Activated T-cell treated with anti-CD3 and anti-CD28 coated beads for 1 hour (primary cell): ENCODE measurements at regions not wholly inside any gene's neighbourhood (a gene's known extent, or its start where the extent isn't known, plus 50 kb on each side); places are given as distances from the start of the nearest gene placed in this dataset.

Experiments
- DNase-seq: peaks from one replicate; pipeline ENCODE4 v3.0.0-alpha.2; 2020; ENCODE audit warnings: low read depth

DNA sequence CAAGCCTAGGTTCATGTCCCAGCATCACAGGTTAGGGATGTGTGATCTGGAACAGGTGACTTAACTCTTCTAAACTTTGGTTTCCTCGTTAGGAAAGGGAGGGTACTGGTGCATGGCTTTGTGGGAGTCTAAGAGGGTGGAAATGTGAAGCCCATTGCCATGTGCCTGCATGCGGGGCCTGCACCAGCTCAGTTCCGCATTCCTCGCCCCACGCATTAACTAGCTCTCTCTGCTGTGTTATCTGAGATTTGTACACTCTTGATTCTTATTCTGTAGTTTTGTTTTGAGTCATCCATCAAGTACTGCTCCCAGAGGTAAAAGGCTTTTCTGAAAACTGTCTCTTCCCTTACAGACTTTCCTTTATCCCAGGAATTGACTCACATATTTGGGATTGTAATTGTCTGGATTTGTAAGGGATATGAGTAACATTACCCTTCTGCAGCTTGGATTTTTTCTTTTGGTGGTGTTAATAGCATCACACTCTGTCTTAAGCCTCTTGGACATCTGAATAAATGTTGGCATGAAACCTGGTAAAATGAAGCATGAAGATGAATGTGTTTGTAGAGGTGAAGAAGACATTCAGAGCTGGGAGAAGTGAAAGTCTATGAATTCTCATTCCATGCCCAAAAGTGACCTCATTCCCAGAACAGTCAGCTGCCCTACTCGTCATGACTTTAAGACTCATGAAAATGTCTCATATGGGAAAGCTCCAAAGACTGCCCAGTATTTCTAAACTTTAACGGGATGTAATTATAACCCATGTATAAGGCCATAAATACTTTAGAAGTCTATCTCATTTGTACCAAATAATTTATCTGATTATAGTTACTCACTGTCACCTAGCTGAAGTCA, 357.3 kb downstream of the FOXA2 start:
- DNase-seq, result no peak

DNA sequence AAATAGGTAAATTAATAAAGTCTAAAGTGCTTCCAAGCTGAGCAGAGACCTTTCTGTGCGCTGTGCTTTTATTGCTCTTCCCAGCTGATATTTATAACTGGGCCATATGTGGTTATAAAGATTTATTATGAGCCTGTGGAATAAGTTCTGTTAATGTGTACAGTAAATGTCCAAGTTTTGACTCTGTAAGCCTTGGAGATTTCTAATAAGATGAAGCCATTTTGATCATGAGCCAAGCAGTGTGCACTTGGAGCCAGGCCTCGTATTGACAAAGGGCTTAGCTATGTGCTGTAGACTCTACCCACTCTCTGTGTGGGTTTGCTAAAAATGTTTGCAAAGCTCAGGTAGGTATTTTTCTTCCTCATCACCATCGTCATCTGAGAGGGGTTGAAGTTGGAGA, 361.1 kb downstream of the FOXA2 start:
- DNase-seq, result no peak

DNA sequence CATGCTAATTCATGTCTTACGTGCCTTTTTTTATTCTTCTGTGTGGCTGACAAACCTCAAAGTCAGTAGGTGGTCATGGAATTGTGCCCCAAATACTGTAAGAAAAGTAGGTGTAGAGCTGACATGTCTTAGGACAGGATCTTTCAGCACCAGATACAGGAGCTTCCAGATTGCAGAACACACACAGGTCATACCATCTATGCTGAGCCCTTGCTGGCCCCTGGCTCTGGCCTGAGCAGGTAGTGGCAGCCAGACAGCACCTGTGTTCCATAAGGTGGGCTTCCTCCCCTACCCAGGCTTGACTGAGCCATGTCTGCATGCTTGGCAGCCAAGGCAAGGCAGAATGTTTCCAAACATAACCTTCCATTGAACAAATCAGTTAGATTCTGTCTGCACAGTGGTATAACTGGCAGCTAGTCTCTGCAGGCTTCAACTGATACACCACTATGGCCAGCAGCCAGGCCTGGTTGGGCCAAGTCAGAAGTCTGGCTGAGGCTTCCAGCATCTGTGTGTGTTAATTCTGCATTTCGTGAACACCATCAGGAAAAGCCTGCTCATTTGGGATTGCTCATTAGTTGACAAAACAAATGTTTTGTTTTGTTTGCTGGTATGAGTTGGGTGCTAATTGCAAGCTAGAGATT, 366.5 kb downstream of the FOXA2 start:
- no peak for DNase-seq

DNA sequence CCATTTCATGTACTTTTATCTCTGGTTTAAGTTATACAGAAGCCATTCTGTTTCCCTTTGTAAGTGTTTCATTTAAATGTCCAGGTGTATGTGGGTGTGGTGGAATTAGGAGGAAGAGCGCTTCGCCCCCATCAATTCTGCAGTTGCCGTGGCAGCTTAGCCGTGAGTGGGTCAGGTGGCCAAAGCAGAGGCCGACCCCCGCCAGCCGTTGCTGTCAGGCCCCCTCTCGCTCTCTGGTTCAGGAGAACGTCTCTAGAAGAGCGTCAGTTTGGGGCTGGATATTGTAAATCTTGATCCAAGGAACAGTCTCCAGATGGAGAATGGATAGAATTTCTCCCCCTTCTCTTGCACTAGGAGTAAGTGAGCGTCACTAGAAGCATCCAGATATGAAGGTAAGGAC, 367.4 kb downstream of the FOXA2 start:
- DNase-seq, result no peak

- no peak for DNase-seq
Measured at GRCh38 chr20:22214296-22214695, 370.1 kb downstream of the FOXA2 start.

- no peak for DNase-seq
Measured at GRCh38 chr20:22213271-22213670, 371.1 kb downstream of the FOXA2 start.

DNA sequence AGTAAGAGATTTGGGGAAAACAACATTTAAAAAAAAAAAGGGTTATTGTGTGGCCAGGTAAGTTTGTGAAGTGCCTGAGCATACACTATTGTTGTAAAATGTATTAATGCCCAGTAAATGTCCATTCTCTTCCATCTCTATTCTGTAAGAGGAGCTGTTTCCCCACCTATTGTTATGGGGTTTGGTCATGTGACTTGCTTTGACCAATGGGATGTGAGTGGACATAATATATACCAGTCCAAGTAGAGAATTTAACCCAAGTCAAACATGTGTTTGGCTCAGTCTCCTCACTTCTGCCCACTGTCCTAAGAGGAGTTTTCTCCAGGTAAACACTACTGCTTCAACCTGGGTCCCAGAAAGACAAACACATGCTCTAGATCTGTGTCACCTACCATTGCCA, 377.1 kb downstream of the FOXA2 start:
- DNase-seq, result no peak

DNA sequence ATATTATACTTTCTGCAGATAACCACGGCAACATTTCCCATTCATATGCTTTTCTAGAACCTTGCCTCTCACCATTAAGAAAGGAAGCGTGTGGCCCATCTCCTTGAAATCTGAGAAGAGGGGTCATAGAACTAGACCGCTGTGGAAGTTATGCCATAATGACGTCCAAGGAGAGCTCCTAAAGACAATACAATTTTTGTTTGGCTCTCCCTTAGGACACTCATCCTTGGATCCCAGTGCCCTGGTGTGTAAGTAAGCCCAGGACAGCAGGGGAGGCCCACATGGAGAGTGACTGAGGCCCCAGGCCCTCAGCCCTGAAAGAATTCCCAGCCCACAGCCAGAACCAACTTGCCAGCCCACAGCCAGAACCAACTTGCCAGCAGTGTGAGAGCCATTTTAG, 379.6 kb downstream of the FOXA2 start:
- no peak for DNase-seq

- no peak for DNase-seq
Measured at GRCh38 chr20:22182148-22182547, 402.2 kb downstream of the FOXA2 start.

GRCh38 chr20:22180244-22180643, 404.1 kb downstream of the FOXA2 start:
- DNase-seq, result no peak

GRCh38 chr20:22160101-22160652, 424.2 kb downstream of the FOXA2 start:
- DNase-seq, result no peak

- no peak for DNase-seq
Measured at GRCh38 chr20:22159276-22159675, 425.1 kb downstream of the FOXA2 start.

DNA sequence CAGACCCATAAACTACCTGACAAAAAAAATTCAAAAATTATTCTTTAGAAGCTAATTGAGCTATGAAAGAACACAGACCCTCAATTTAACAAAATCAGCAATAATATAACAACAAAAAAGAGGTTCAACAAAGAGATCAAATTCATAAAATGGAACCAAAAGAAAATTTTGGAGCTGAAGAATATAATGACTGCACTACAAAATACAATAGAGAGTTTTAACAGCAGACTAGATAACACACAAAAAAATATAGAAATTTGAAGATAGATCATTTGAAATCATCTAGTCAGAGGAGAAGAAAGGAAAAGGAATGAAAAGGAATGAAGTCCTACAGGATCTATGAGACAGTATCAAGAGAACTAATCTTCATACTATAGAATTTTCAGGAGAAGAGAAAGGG, 422.1 kb downstream of the PAX1 start:
- no peak for DNase-seq

- DNase-seq, result no peak
Measured at GRCh38 chr20:22106308-22106938, 401.0 kb downstream of the PAX1 start.

- no peak for DNase-seq
Measured at GRCh38 chr20:22101606-22102005, 396.1 kb downstream of the PAX1 start.

- DNase-seq, result no peak
Measured at GRCh38 chr20:22100686-22101085, 395.2 kb downstream of the PAX1 start.

DNA sequence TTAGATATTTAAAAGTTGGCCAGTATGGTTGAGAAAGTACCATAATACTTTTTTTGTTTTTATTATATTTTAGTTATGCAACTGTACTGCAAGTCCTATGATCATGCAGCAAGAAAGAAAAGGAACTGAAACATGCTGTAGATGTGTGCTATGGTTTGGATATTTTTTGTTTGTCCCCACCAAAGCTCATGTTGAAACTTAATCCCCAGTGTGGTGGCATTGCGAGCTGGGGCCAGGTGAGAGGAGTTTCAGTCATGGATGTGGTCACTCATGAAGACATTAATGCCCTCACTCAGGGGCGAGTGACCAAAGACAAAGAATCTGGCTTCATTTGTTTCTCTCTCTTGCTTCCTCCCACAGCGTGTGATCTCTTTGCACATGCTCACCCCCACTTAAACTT, 393.9 kb downstream of the PAX1 start:
- DNase-seq, result no peak

DNA sequence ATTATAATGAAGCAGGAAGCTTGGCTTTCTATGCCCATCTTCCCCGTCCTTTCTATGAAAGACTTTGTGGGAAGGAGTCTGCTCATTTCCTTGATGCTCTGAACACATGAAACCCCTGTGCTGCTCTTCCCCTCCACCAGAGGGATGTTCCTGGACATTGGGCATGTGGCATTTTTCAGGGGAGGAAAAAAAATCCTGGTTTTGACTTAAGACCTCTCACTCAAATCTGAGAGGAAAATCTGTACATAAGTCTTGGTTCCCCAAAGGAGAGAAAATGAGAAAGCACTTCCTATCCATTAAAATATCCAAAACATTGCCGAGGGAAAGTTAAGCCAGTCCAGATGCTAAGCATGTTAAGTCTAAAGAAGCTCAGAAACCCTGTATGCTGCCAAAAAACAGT, 393.0 kb downstream of the PAX1 start:
- DNase-seq, result no peak

GRCh38 chr20:22093122-22093521, 387.7 kb downstream of the PAX1 start:
- no peak for DNase-seq

GRCh38 chr20:22088882-22089281, 383.4 kb downstream of the PAX1 start:
- DNase-seq, result no peak

GRCh38 chr20:22080985-22081384, 375.5 kb downstream of the PAX1 start:
- DNase-seq, result no peak

DNA sequence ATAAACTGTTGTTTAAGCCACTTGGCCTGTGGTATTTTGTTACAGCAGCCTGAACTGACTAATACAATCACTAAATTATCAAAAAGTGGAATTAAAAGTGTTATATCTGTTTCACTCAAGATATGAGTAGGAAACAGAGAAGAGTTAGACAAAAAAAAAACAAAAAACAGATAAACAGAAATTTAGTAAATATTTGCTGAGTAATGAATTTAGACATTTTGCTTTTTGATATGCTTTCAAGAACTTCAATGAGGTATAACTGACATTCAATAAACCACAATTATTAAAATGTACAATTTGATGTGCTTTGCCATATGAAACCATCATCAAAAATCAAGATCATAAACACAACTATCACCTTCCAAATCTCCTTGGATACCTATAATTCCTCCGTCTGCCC, 369.2 kb downstream of the PAX1 start:
- no peak for DNase-seq

GRCh38 chr20:22071841-22072240, 366.4 kb downstream of the PAX1 start:
- DNase-seq, result no peak
